SK-N-SH treated with all-trans-retinoic acid at 6 μM for 48 hours (cell line): ENCODE measurements at regions not wholly inside any gene's neighbourhood (a gene's known extent, or its start where the extent isn't known, plus 50 kb on each side); places are given as distances from the start of the nearest gene placed in this dataset.

Experiments
- PATZ1 ChIP-seq: fragments of 250-450 bp; sonication (Bioruptor Pico); IDR thresholded peaks from 2 replicates; pipeline ENCODE4 v1.8.0; 2020; ENCODE audit warnings: mild to moderate bottlenecking, moderate library complexity, borderline replicate concordance
- ZFP3 ChIP-seq: fragments of 250-450 bp; sonication (Bioruptor Pico); IDR thresholded peaks from 2 replicates; pipeline ENCODE4 v1.5.0; 2020; ENCODE audit warnings: mild to moderate bottlenecking, moderate library complexity
- TF ChIP-seq, protein P1 (sequence below): fragments of 250-450 bp; sonication (Bioruptor Pico); IDR thresholded peaks from 2 replicates; pipeline ENCODE4 v1.8.0; 2021; ENCODE audit warnings: low read depth, mild to moderate bottlenecking, moderate library complexity, borderline replicate concordance
- TF ChIP-seq, protein P2 (sequence below): fragments of 250-450 bp; sonication (Bioruptor Pico); IDR thresholded peaks from 2 replicates; pipeline ENCODE4 v1.5.1; 2020; ENCODE audit warnings: low read depth, mild to moderate bottlenecking, moderate library complexity

DNA sequence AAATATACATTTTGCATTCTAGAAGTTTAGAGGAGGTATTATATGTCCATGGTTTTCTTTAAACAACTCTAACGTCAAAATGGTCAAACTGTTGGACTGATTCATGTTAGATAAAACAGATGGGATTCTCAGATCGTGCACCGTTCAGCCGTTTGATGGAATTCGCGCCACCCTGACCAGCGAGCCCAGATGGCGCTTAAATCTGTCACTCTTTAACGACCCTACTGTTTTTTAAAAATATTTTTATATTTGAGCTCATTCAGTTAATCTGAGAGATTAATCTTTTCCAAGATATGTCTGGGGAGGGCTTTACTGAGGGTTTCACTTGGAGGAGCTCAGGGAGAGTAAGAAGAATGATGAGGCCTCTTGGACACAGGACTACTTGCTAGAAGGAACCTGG lies 164.4 kb downstream of the TM9SF2 start:
- no peak for TF ChIP-seq PATZ1
- TF ChIP-seq, protein P1, sequence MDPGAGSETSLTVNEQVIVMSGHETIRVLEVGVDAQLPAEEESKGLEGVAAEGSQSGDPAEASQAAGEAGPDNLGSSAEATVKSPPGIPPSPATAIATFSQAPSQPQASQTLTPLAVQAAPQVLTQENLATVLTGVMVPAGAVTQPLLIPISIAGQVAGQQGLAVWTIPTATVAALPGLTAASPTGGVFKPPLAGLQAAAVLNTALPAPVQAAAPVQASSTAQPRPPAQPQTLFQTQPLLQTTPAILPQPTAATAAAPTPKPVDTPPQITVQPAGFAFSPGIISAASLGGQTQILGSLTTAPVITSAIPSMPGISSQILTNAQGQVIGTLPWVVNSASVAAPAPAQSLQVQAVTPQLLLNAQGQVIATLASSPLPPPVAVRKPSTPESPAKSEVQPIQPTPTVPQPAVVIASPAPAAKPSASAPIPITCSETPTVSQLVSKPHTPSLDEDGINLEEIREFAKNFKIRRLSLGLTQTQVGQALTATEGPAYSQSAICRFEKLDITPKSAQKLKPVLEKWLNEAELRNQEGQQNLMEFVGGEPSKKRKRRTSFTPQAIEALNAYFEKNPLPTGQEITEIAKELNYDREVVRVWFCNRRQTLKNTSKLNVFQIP: no peak
- no peak for TF ChIP-seq ZFP3 (CRISPR knock-in tag)
- TF ChIP-seq, protein P2, sequence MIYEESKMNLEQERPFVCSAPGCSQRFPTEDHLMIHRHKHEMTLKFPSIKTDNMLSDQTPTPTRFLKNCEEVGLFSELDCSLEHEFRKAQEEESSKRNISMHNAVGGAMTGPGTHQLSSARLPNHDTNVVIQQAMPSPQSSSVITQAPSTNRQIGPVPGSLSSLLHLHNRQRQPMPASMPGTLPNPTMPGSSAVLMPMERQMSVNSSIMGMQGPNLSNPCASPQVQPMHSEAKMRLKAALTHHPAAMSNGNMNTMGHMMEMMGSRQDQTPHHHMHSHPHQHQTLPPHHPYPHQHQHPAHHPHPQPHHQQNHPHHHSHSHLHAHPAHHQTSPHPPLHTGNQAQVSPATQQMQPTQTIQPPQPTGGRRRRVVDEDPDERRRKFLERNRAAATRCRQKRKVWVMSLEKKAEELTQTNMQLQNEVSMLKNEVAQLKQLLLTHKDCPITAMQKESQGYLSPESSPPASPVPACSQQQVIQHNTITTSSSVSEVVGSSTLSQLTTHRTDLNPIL (CRISPR knock-in tag): no peak
